Activated naive CD4-positive, alpha-beta T cell treated with anti-CD3 and anti-CD28 coated beads, Interleukin-2, amount 50 U/mL, for 24 hours (primary cell): ENCODE measurements at regions not wholly inside any gene's neighbourhood (a gene's known extent, or its start where the extent isn't known, plus 50 kb on each side); places are given as distances from the start of the nearest gene placed in this dataset.
"Not testable (repeated sequence)": the region's sequence is repeated elsewhere in the genome, so short reads cannot be mapped to it uniquely, and the experiment has no call there.

ENCODE experiments used
- H3K27ac Mint-ChIP-seq: one replicate; pipeline ENCODE4 v1.8.0; 2021; ENCODE audit warnings: mild to moderate bottlenecking, mixed read lengths
- H3K27me3 Mint-ChIP-seq: one replicate; pipeline ENCODE4 v1.8.0; 2021; ENCODE audit warnings: mixed read lengths
- H3K36me3 Mint-ChIP-seq: one replicate; pipeline ENCODE4 v1.8.0; 2021; ENCODE audit warnings: mixed read lengths
- H3K4me1 Mint-ChIP-seq: one replicate; pipeline ENCODE4 v1.8.0; 2021; ENCODE audit warnings: mixed read lengths
- H3K4me3 Mint-ChIP-seq: one replicate; pipeline ENCODE4 v1.8.0; 2021; ENCODE audit warnings: mild to moderate bottlenecking, mixed read lengths
- H3K9me3 Mint-ChIP-seq: one replicate; pipeline ENCODE4 v1.8.0; 2021; ENCODE audit warnings: mixed read lengths

- no peaks in the 10 kb centered on the region for H3K9me3 Mint-ChIP-seq
These were observed 225.8 kb downstream of the CGGBP1 start for GRCh38 chr3:87833039-87833377.

GRCh38 chr3:87828046-87828445 is 230.8 kb downstream of the CGGBP1 start:
- Mint-ChIP-seq H3K9me3 (no peaks in the 10 kb centered on the region), H3K27ac (no peak overlapping the region), H3K4me1 (no peaks in the 10 kb centered on the region), H3K36me3 (no peaks in the 10 kb centered on the region), H3K27me3 (peaks cover 10% of the 10 kb centered on the region), H3K4me3 (no peak overlapping the region)

More at GRCh38 chr3:87833039-87833377, 225.8 kb downstream of the CGGBP1 start:
- Mint-ChIP-seq H3K27me3 (no peaks in the 10 kb centered on the region), H3K4me1 (no peaks in the 10 kb centered on the region), H3K36me3 (no peaks in the 10 kb centered on the region), H3K4me3 (no peak overlapping the region), H3K27ac (no peak overlapping the region)

GRCh38 chr3:87822563-87822962 is 236.2 kb downstream of the CGGBP1 start:
- no peaks in the 10 kb centered on the region for H3K4me1 Mint-ChIP-seq
- no peak overlapping the region for H3K27ac Mint-ChIP-seq
- H3K27me3 Mint-ChIP-seq, result peaks cover 13% of the 10 kb centered on the region
- H3K9me3 Mint-ChIP-seq, result no peaks in the 10 kb centered on the region
- H3K36me3 Mint-ChIP-seq, result no peaks in the 10 kb centered on the region
- no peak overlapping the region for H3K4me3 Mint-ChIP-seq

- not testable (repeated sequence) for H3K27me3 Mint-ChIP-seq, H3K9me3 Mint-ChIP-seq, H3K36me3 Mint-ChIP-seq, H3K4me3 Mint-ChIP-seq, H3K4me1 Mint-ChIP-seq, H3K27ac Mint-ChIP-seq
These were observed 245.3 kb downstream of the CGGBP1 start for GRCh38 chr3:87813503-87813902.

- Mint-ChIP-seq H3K4me3 (no peak overlapping the region), H3K9me3 (no peaks in the 10 kb centered on the region), H3K27ac (no peak overlapping the region), H3K27me3 (no peaks in the 10 kb centered on the region), H3K36me3 (no peaks in the 10 kb centered on the region), H3K4me1 (peaks cover 2% of the 10 kb centered on the region)
These were observed 246.9 kb downstream of the CGGBP1 start for GRCh38 chr3:87811953-87812352.

- H3K36me3 Mint-ChIP-seq, result no peaks in the 10 kb centered on the region
- H3K27ac Mint-ChIP-seq, result no peak overlapping the region
- H3K4me1 Mint-ChIP-seq, result peaks cover 10% of the 10 kb centered on the region
- no peak overlapping the region for H3K4me3 Mint-ChIP-seq
- no peaks in the 10 kb centered on the region for H3K9me3 Mint-ChIP-seq
- peaks cover 7% of the 10 kb centered on the region for H3K27me3 Mint-ChIP-seq
These were observed 248.3 kb downstream of the CGGBP1 start for GRCh38 chr3:87810452-87811016.

- no peaks in the 10 kb centered on the region for H3K36me3 Mint-ChIP-seq
- no peak overlapping the region for H3K4me3 Mint-ChIP-seq
- H3K9me3 Mint-ChIP-seq, result no peaks in the 10 kb centered on the region
- no peak overlapping the region for H3K27ac Mint-ChIP-seq
- peaks cover 10% of the 10 kb centered on the region for H3K4me1 Mint-ChIP-seq
- H3K27me3 Mint-ChIP-seq, result peaks cover 15% of the 10 kb centered on the region
These were observed 253.1 kb downstream of the CGGBP1 start for GRCh38 chr3:87805670-87806069.

- Mint-ChIP-seq H3K9me3 (peaks cover 9% of the 10 kb centered on the region), H3K4me3 (no peak overlapping the region), H3K4me1 (peaks cover 9% of the 10 kb centered on the region), H3K36me3 (no peaks in the 10 kb centered on the region), H3K27ac (no peak overlapping the region), H3K27me3 (peaks cover 36% of the 10 kb centered on the region)
These were observed 257.4 kb downstream of the CGGBP1 start for GRCh38 chr3:87801409-87801808.

GRCh38 chr3:87800516-87800915 is 258.3 kb downstream of the CGGBP1 start:
- Mint-ChIP-seq H3K9me3 (peaks cover 9% of the 10 kb centered on the region), H3K36me3 (no peaks in the 10 kb centered on the region), H3K4me3 (no peak overlapping the region), H3K4me1 (peaks cover 13% of the 10 kb centered on the region), H3K27ac (no peak overlapping the region), H3K27me3 (peaks cover 39% of the 10 kb centered on the region)

- Mint-ChIP-seq H3K9me3 (peaks cover 9% of the 10 kb centered on the region), H3K36me3 (no peaks in the 10 kb centered on the region), H3K27ac (no peak overlapping the region), H3K4me3 (no peak overlapping the region), H3K4me1 (peaks cover 15% of the 10 kb centered on the region), H3K27me3 (peaks cover 48% of the 10 kb centered on the region)
These were observed 260.2 kb downstream of the CGGBP1 start for GRCh38 chr3:87798567-87798947.

- H3K9me3 Mint-ChIP-seq, result peaks cover 9% of the 10 kb centered on the region
- H3K36me3 Mint-ChIP-seq, result no peaks in the 10 kb centered on the region
- H3K4me1 Mint-ChIP-seq, result peaks cover 20% of the 10 kb centered on the region
- no peak overlapping the region for H3K4me3 Mint-ChIP-seq
- peaks cover 52% of the 10 kb centered on the region for H3K27me3 Mint-ChIP-seq
- no peak overlapping the region for H3K27ac Mint-ChIP-seq
These were observed 260.8 kb downstream of the CGGBP1 start for GRCh38 chr3:87797872-87798566.

GRCh38 chr3:87796843-87797185 is 262.0 kb downstream of the CGGBP1 start:
- Mint-ChIP-seq H3K27ac (no peak overlapping the region), H3K9me3 (peaks cover 9% of the 10 kb centered on the region), H3K27me3 (peaks cover 59% of the 10 kb centered on the region), H3K36me3 (no peaks in the 10 kb centered on the region), H3K4me3 (peak overlapping the region; percentile 12), H3K4me1 (peaks cover 29% of the 10 kb centered on the region)

GRCh38 chr3:87796137-87796842 is 262.5 kb downstream of the CGGBP1 start:
- Mint-ChIP-seq H3K36me3 (no peaks in the 10 kb centered on the region), H3K27ac (no peak overlapping the region), H3K9me3 (peaks cover 9% of the 10 kb centered on the region), H3K4me1 (peaks cover 29% of the 10 kb centered on the region), H3K27me3 (peaks cover 61% of the 10 kb centered on the region), H3K4me3 (no peak overlapping the region)

GRCh38 chr3:87795701-87796100 is 263.1 kb downstream of the CGGBP1 start:
- Mint-ChIP-seq H3K4me3 (no peak overlapping the region), H3K4me1 (peaks cover 29% of the 10 kb centered on the region), H3K36me3 (no peaks in the 10 kb centered on the region), H3K27ac (no peak overlapping the region), H3K9me3 (peaks cover 9% of the 10 kb centered on the region), H3K27me3 (peaks cover 64% of the 10 kb centered on the region)

GRCh38 chr3:87793337-87793877 is 265.4 kb downstream of the CGGBP1 start:
- Mint-ChIP-seq H3K36me3 (no peaks in the 10 kb centered on the region), H3K27ac (no peak overlapping the region), H3K27me3 (peaks cover 66% of the 10 kb centered on the region), H3K4me1 (peaks cover 29% of the 10 kb centered on the region), H3K4me3 (peak overlapping the region; percentile 47), H3K9me3 (peaks cover 3% of the 10 kb centered on the region)
